K562 (cell line): ENCODE measurements at regions not wholly inside any gene's neighbourhood (a gene's known extent, or its start where the extent isn't known, plus 50 kb on each side); places are given as distances from the start of the nearest gene placed in this dataset.

Experiments
- BRD4 ChIP-seq: fragments of 200-600 bp; sonication (generic); IDR thresholded peaks from 2 replicates; pipeline ENCODE4 v1.6.1; 2017; ENCODE audit warnings: inconsistent platforms
- CBFB ChIP-seq: sonication (generic); formaldehyde crosslinking; IDR thresholded peaks from 2 replicates; pipeline ENCODE4 v1.4.0; 2020; ENCODE audit warnings: mild to moderate bottlenecking, missing genetic modification reagents
- CC2D1A ChIP-seq: fragments of 450-650 bp; IDR thresholded peaks from 2 replicates; pipeline ENCODE4 v1.6.1; 2017; ENCODE audit warnings: mild to moderate bottlenecking
- DMBX1 ChIP-seq: fragments of 250-450 bp; sonication (Bioruptor Pico); IDR thresholded peaks from 2 replicates; pipeline ENCODE4 v1.8.0; 2022; ENCODE audit warnings: inconsistent platforms, mild to moderate bottlenecking, moderate library complexity, borderline replicate concordance
- ETS2 ChIP-seq: IDR thresholded peaks from 2 replicates; pipeline ENCODE4 v1.6.1; 2016; ENCODE audit warnings: borderline replicate concordance, missing genetic modification characterization, mild to moderate bottlenecking, moderate library complexity, missing compliant biosample characterization; ENCODE audit not compliant: poor library complexity, severe bottlenecking
- GTF2A2 ChIP-seq: IDR thresholded peaks from 2 replicates; pipeline ENCODE4 v1.6.1; 2016; ENCODE audit warnings: mild to moderate bottlenecking, missing genetic modification characterization, missing compliant biosample characterization
- GTF3C2 ChIP-seq: IDR thresholded peaks from 3 replicates; pipeline ENCODE4 v1.6.1; 2011; ENCODE audit warnings: borderline replicate concordance, mild to moderate bottlenecking, moderate library complexity; ENCODE audit not compliant: insufficient read length; ENCODE audit errors: extremely low read depth
- MED1 ChIP-seq: sonication (generic); formaldehyde crosslinking; IDR thresholded peaks from 2 replicates; pipeline ENCODE4 v1.8.1; 2023; ENCODE audit warnings: missing genetic modification reagents, borderline replicate concordance
- NONO ChIP-seq, 2 experiments: fragments of 200-400 bp in 1 of 2; fragments of 450-650 bp in 1 of 2; formaldehyde crosslinking in 1 of 2; IDR thresholded peaks; 2 replicates each; pipeline ENCODE4 v1.6.1; 2017; ENCODE audit warnings: low read depth in 2 of 2, mild to moderate bottlenecking in 2 of 2, moderate library complexity in 2 of 2, low read length in 1 of 2
- RBM34 ChIP-seq: fragments of 200-400 bp; formaldehyde crosslinking; IDR thresholded peaks from 2 replicates; pipeline ENCODE4 v1.6.1; 2018; ENCODE audit warnings: low read length, borderline replicate concordance; ENCODE audit not compliant: insufficient read depth
- SRSF1 ChIP-seq: fragments of 200-400 bp; formaldehyde crosslinking; IDR thresholded peaks from 2 replicates; pipeline ENCODE4 v1.6.1; 2017; ENCODE audit warnings: mild to moderate bottlenecking, low read depth, low read length, moderate library complexity
- STAT6 ChIP-seq: sonication (generic); formaldehyde crosslinking; IDR thresholded peaks from 2 replicates; pipeline ENCODE4 v1.8.1; 2023; ENCODE audit warnings: mild to moderate bottlenecking, missing genetic modification reagents
- THRB ChIP-seq: fragments of 450-650 bp; formaldehyde crosslinking; conservative IDR thresholded peaks from 2 replicates; pipeline ENCODE4 v1.4.0; 2022; ENCODE audit warnings: mild to moderate bottlenecking, missing genetic modification characterization
- XRCC5 ChIP-seq: fragments of 200-400 bp; formaldehyde crosslinking; IDR thresholded peaks from 2 replicates; pipeline ENCODE4 v1.6.1; 2017; ENCODE audit warnings: low read depth, mild to moderate bottlenecking, low read length
- ZFX ChIP-seq: sonication (generic); formaldehyde crosslinking; IDR thresholded peaks from 2 replicates; pipeline ENCODE4 v1.8.0; 2022; ENCODE audit warnings: mild to moderate bottlenecking, missing genetic modification reagents, moderate library complexity
- ZNF398 ChIP-seq: fragments of 250-450 bp; sonication (Bioruptor Pico); IDR thresholded peaks from 2 replicates; pipeline ENCODE4 v1.8.0; 2021; ENCODE audit warnings: moderate library complexity, mild to moderate bottlenecking, inconsistent platforms
- ZSCAN29 ChIP-seq: fragments of 450-650 bp; IDR thresholded peaks from 2 replicates; pipeline ENCODE4 v1.6.1; 2017

GRCh38 chr16:85561248-85562092 lies 51.7 kb upstream of the GSE1 start (continued):
- TF ChIP-seq THRB = 0 out of 2 replicates have a peak, but pooled peaks have one; percentile 40
- TF ChIP-seq XRCC5 = peak; percentile 55; the same call in 1 of the 2 replicates
- peak; percentile 25 for TF ChIP-seq BRD4
- TF ChIP-seq GTF3C2 = no peak
- no peak for TF ChIP-seq RBM34
- peak; percentile 71; the same call in 1 of the 2 replicates for TF ChIP-seq STAT6 (CRISPR knock-in tag)
- no peak for TF ChIP-seq ZFX
- no peak for TF ChIP-seq GTF2A2 (tag)
- no peak for TF ChIP-seq ETS2 (tag)
- no peak for TF ChIP-seq SRSF1
- TF ChIP-seq CC2D1A = peak; percentile 31; the same call in 1 of the 2 replicates
- no peak for TF ChIP-seq CBFB (CRISPR knock-in tag)
- TF ChIP-seq MED1 (CRISPR knock-in tag) = no peak
- TF ChIP-seq ZSCAN29 = no peak
- TF ChIP-seq DMBX1 = peak; percentile 92
- TF ChIP-seq NONO (IDR thresholded peaks at IDR 0.05; ENCODE audit: low read depth in 2 of 2, low read length in 1 of 2) = no peak
- no peak for TF ChIP-seq ZNF398 (CRISPR knock-in tag)
